Left ventricle myocardium inferior (tissue), 1 donor: ENCODE measurements at regions not wholly inside any gene's neighbourhood (a gene's known extent, or its start where the extent isn't known, plus 50 kb on each side); places are given as distances from the start of the nearest gene placed in this dataset.

Experiments used
- DNase-seq: peaks from one replicate; pipeline ENCODE4 v3.0.0-alpha.2; 2020
- H3K27ac ChIP-seq: fragments of 200-600 bp; replicated peaks from 2 replicates; pipeline ENCODE4 v1.8.0; 2021
- H3K27me3 ChIP-seq: fragments of 200-600 bp; 2 replicates; pipeline ENCODE4 v1.8.0; 2021; ENCODE audit warnings: low read depth
- H3K36me3 ChIP-seq: fragments of 200-600 bp; 2 replicates; pipeline ENCODE4 v1.8.0; 2021
- H3K4me1 ChIP-seq: fragments of 200-600 bp; 2 replicates; pipeline ENCODE4 v1.8.0; 2021
- H3K4me3 ChIP-seq: fragments of 200-600 bp; 2 replicates; pipeline ENCODE4 v1.8.0; 2021; ENCODE audit warnings: mild to moderate bottlenecking, moderate library complexity
- H3K9me3 ChIP-seq: fragments of 200-600 bp; replicated peaks from 2 replicates; pipeline ENCODE4 v1.8.0; 2021
- intact Hi-C: fragments of 100-400 bp; cut with micrococcal nuclease; formaldehyde crosslinking; loops from one replicate; pipeline ENCODE4 v1.11.0; 2022
- TF ChIP-seq, protein P1 (sequence below): fragments of 200-600 bp; IDR thresholded peaks from 2 replicates; pipeline ENCODE4 v1.8.0; 2021; ENCODE audit warnings: antibody characterized with exemption, mild to moderate bottlenecking, borderline replicate concordance
- donor health status: DM: no; HTN: yes; CAD: no; lungs with severe emphysema.

DNA sequence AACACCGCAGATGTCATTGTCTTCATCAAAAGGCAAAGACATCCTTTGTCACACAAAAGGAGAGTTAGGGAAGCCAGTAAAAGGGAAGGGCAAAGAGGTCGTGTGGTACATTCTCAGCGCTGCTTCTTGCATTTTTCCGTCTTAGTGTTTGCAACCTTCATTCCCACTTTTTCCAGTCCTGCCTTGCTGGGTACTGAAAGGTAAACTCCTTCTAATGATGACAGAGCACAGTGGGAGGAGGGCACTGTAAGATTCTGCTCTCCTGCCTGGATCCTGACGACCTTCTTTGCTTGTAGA, 424.3 kb upstream of the MEX3C start:
- no peak overlapping the region for H3K27ac ChIP-seq
- no peak for DNase-seq
- no peak overlapping the region for H3K4me3 ChIP-seq
- no peaks in the 10 kb centered on the region for H3K36me3 ChIP-seq
- H3K9me3 ChIP-seq, result no peaks in the 10 kb centered on the region
- H3K4me1 ChIP-seq, result peaks cover 4% of the 10 kb centered on the region
- TF ChIP-seq, protein P1, sequence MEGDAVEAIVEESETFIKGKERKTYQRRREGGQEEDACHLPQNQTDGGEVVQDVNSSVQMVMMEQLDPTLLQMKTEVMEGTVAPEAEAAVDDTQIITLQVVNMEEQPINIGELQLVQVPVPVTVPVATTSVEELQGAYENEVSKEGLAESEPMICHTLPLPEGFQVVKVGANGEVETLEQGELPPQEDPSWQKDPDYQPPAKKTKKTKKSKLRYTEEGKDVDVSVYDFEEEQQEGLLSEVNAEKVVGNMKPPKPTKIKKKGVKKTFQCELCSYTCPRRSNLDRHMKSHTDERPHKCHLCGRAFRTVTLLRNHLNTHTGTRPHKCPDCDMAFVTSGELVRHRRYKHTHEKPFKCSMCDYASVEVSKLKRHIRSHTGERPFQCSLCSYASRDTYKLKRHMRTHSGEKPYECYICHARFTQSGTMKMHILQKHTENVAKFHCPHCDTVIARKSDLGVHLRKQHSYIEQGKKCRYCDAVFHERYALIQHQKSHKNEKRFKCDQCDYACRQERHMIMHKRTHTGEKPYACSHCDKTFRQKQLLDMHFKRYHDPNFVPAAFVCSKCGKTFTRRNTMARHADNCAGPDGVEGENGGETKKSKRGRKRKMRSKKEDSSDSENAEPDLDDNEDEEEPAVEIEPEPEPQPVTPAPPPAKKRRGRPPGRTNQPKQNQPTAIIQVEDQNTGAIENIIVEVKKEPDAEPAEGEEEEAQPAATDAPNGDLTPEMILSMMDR, result no peak
- H3K27me3 ChIP-seq, result peaks cover 56% of the 10 kb centered on the region
- intact Hi-C loops, result no loop called here

- Histone ChIP-seq H3K27ac (no peak overlapping the region), H3K36me3 (no peaks in the 10 kb centered on the region), H3K4me3 (no peak overlapping the region), H3K27me3 (peaks cover 56% of the 10 kb centered on the region), H3K4me1 (peaks cover 4% of the 10 kb centered on the region), H3K9me3 (no peaks in the 10 kb centered on the region)
- intact Hi-C loops, result no loop called here
- DNase-seq, result no peak
- TF ChIP-seq, protein P1, result no peak
These were observed 425.2 kb upstream of the MEX3C start for GRCh38 chr18:51622702-51623101.

DNA sequence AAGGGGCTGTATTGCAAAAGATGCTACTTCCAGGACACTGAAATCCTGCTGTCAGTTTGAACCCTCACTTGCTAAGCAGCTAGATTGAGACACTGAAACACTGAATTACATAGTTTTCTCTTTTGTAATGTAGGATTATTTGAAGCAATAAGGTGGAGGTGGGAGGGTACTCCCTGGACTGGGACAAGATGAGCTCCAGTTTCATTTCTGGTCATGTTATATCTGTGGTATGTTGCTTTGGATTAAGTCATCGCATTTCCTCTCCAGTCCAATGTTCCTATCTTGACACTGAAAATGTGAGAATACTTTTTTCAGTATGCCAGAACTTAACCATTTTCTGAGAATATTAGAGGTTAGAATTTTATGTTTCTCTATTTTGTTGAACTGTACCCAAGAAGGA, 426.2 kb upstream of the MEX3C start:
- peaks cover 56% of the 10 kb centered on the region for H3K27me3 ChIP-seq
- intact Hi-C loops, result no loop called here

DNA sequence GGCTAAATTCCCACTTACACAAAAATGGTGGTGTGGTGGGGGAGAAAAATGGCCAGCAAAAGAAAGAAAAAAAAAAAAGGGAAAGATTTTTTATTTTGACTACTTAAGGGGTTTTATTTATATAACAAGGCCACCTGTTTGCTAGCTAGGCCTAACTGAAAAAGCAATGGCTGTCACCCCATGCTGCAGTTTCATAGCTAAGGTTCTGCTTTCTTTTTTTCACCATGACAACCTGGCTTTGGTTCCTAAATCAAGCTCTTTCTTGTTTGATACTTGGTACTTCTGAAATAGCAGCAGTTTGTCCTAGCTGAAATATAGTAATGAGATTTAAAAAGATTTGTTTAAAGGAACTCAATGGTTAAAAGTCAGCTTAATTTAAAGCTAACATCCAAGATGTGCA, 433.2 kb upstream of the MEX3C start:
- H3K27ac ChIP-seq, result no peak overlapping the region
- no peaks in the 10 kb centered on the region for H3K4me1 ChIP-seq
- TF ChIP-seq, protein P1, result no peak
- H3K4me3 ChIP-seq, result no peak overlapping the region
- H3K27me3 ChIP-seq, result peaks cover 7% of the 10 kb centered on the region
- intact Hi-C loops, result no loop called here
- H3K9me3 ChIP-seq, result peaks cover 20% of the 10 kb centered on the region
- H3K36me3 ChIP-seq, result no peaks in the 10 kb centered on the region
- DNase-seq, result no peak

More for the DNA sequence above, 426.2 kb upstream of the MEX3C start:
- no peaks in the 10 kb centered on the region for H3K36me3 ChIP-seq
- TF ChIP-seq, protein P1, result no peak
- H3K4me1 ChIP-seq, result peaks cover 4% of the 10 kb centered on the region
- H3K27ac ChIP-seq, result no peak overlapping the region
- no peaks in the 10 kb centered on the region for H3K9me3 ChIP-seq
- DNase-seq, result no peak
- H3K4me3 ChIP-seq, result no peak overlapping the region

DNA sequence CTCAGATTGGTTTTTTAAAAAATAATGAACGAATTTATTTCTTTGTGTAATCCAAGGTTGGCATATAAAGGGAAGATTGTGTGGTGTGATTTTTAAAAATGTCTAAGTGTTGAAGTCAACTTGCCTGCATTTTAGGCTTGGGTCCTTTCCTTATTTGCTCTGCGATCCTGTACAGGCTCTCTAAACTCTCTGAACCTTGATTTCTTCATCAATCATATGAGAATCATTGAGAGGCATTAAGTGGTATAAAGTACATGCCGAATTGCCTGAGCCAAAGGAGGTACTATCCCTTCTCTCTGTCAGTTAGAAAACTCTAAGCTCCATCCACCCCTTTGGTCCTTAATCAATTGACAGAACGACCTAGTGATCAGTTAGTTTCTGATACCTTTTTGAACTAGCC, 440.4 kb upstream of the MEX3C start:
- no peak for DNase-seq
- TF ChIP-seq, protein P1, result no peak
- Histone ChIP-seq H3K27ac (no peak overlapping the region), H3K9me3 (peaks cover 20% of the 10 kb centered on the region), H3K4me3 (no peak overlapping the region), H3K27me3 (peaks cover 4% of the 10 kb centered on the region), H3K4me1 (no peaks in the 10 kb centered on the region), H3K36me3 (no peaks in the 10 kb centered on the region)
- intact Hi-C loops, result no loop called here

- peaks cover 4% of the 10 kb centered on the region for H3K27me3 ChIP-seq
- H3K27ac ChIP-seq, result no peak overlapping the region
- TF ChIP-seq, protein P1, result no peak
- intact Hi-C loops, result no loop called here
- peaks cover 9% of the 10 kb centered on the region for H3K9me3 ChIP-seq
- no peaks in the 10 kb centered on the region for H3K36me3 ChIP-seq
- H3K4me3 ChIP-seq, result no peak overlapping the region
- DNase-seq, result no peak
- H3K4me1 ChIP-seq, result no peaks in the 10 kb centered on the region
These were observed 442.1 kb upstream of the MEX3C start for GRCh38 chr18:51639541-51639940.
